Right cardiac atrium (tissue), 5 donors: ENCODE measurements at regions not wholly inside any gene's neighbourhood (a gene's known extent, or its start where the extent isn't known, plus 50 kb on each side); places are given as distances from the start of the nearest gene placed in this dataset.
"Not testable (repeated sequence)": the region's sequence is repeated elsewhere in the genome, so short reads cannot be mapped to it uniquely, and the experiment has no call there.

Source experiments
- ATAC-seq, 2 donors: fragments of 200-7000 bp; cut with Tn5 transposase; one replicate each; pipeline versions ENCODE4 v1.8.0 to v1.9.1; 2020; ENCODE audit warnings: moderate library complexity in 2 of 2, mild to moderate bottlenecking in 1 of 2
- DNase-seq, 3 donors: peaks; one replicate each; pipeline ENCODE4 v3.0.0-alpha.2; 2020
- H3K27ac ChIP-seq: one replicate; pipeline ENCODE4 v1.5.1; 2013; ENCODE audit warnings: mild to moderate bottlenecking, low read length, control low read depth, moderate library complexity
- H3K27me3 ChIP-seq: one replicate; pipeline ENCODE4 v1.6.1; 2013; ENCODE audit not compliant: control insufficient read depth, insufficient read depth
- H3K4me1 ChIP-seq: one replicate; pipeline ENCODE4 v1.6.1; 2013; ENCODE audit warnings: low read length; ENCODE audit not compliant: control insufficient read depth, insufficient read depth
- H3K4me3 ChIP-seq: one replicate; pipeline ENCODE4 v1.5.1; 2013; ENCODE audit warnings: low read length, control low read depth
- H3K9me3 ChIP-seq: one replicate; pipeline ENCODE4 v1.6.1; 2013; ENCODE audit warnings: low read length; ENCODE audit not compliant: control insufficient read depth
- WGBS: extraction: QIAGEN DNeasy Blood & Tissue Kit; methylation state at CpG from one replicate; pipeline ENCODE4 v1.1.7; 2013; 5-methylcytosine and 5-hydroxymethylcytosine counted together
- intact Hi-C, 4 donors: fragments of 100-400 bp; cut with DNase I; formaldehyde crosslinking; loops; one replicate each; pipeline versions ENCODE4 v1.11.0 to v1.14.0; 2022 to 2023
- donor health status: healthy with polysubstance abuse.
- donor health status: DM: no; HTN: yes; CAD: no.
- donor health status: DM: no; HTN: no; CAD: no.
- donor health status: DM: no; HTN: yes; CAD: no; lungs with severe emphysema.
- donor health status: DM: yes; HTN: yes; CAD: no.

- intact Hi-C loops: no loop called here
- 95% methylated on average over 1 of the region's 1 CpG for WGBS
- H3K4me3 ChIP-seq: no peak overlapping the region
These were observed 190.9 kb upstream of the TBL1XR1 start for GRCh38 chr3:177388209-177388608.

GRCh38 chr3:177394231-177395024 lies 197.1 kb upstream of the TBL1XR1 start:
- DNase-seq, ATAC-seq, H3K4me3 ChIP-seq, H3K27ac ChIP-seq, H3K9me3 ChIP-seq, H3K27me3 ChIP-seq, H3K4me1 ChIP-seq, intact Hi-C loops: not testable (repeated sequence)
- WGBS: 65% methylated on average over 23 of the region's 33 CpGs

More at GRCh38 chr3:177388209-177388608, 190.9 kb upstream of the TBL1XR1 start:
- Histone ChIP-seq H3K4me1 (no peaks in the 10 kb centered on the region), H3K27me3 (no peaks in the 10 kb centered on the region), H3K9me3 (no peaks in the 10 kb centered on the region), H3K27ac (no peak overlapping the region)
- ATAC-seq: no peak
- no peak for DNase-seq

- WGBS: 82% methylated on average over 4 of the region's 4 CpGs
- Histone ChIP-seq H3K4me1 (no peaks in the 10 kb centered on the region), H3K27ac (no peak overlapping the region), H3K4me3 (no peak overlapping the region), H3K27me3 (no peaks in the 10 kb centered on the region), H3K9me3 (no peaks in the 10 kb centered on the region)
- no peak for ATAC-seq
- DNase-seq: no peak
- intact Hi-C loops: no loop called here
These were observed 199.5 kb upstream of the TBL1XR1 start for GRCh38 chr3:177396733-177397132.

GRCh38 chr3:177401375-177401774 lies 204.1 kb upstream of the TBL1XR1 start:
- DNase-seq (no peak), ATAC-seq (no peak)
- 99% methylated on average over 1 of the region's 1 CpG for WGBS

GRCh38 chr3:177402533-177402932 lies 205.3 kb upstream of the TBL1XR1 start:
- Histone ChIP-seq H3K27me3 (no peaks in the 10 kb centered on the region), H3K27ac (no peak overlapping the region), H3K4me1 (no peaks in the 10 kb centered on the region), H3K4me3 (no peak overlapping the region), H3K9me3 (no peaks in the 10 kb centered on the region)
- ATAC-seq: no peak
- DNase-seq: no peak
- intact Hi-C loops: no loop called here
- WGBS: 90% methylated on average over 3 of the region's 3 CpGs

More at GRCh38 chr3:177401375-177401774, 204.1 kb upstream of the TBL1XR1 start:
- intact Hi-C loops: no loop called here
- Histone ChIP-seq H3K9me3 (no peaks in the 10 kb centered on the region), H3K4me3 (no peak overlapping the region), H3K4me1 (no peaks in the 10 kb centered on the region), H3K27me3 (no peaks in the 10 kb centered on the region), H3K27ac (no peak overlapping the region)

GRCh38 chr3:177405191-177405672 lies 207.9 kb upstream of the TBL1XR1 start:
- ATAC-seq (no peak), DNase-seq (no peak)
- intact Hi-C loops: no loop called here
- Histone ChIP-seq H3K4me1 (no peaks in the 10 kb centered on the region), H3K27ac (no peak overlapping the region), H3K4me3 (no peak overlapping the region), H3K9me3 (no peaks in the 10 kb centered on the region), H3K27me3 (no peaks in the 10 kb centered on the region)
- 97% methylated on average over 3 of the region's 3 CpGs for WGBS

GRCh38 chr3:177410730-177411129 lies 213.4 kb upstream of the TBL1XR1 start:
- no peaks in the 10 kb centered on the region for H3K4me1 ChIP-seq
- H3K27me3 ChIP-seq: no peaks in the 10 kb centered on the region
- WGBS: 57% methylated on average over 4 of the region's 4 CpGs
- H3K27ac ChIP-seq: no peak overlapping the region
- ATAC-seq: no peak
- DNase-seq: no peak
- H3K4me3 ChIP-seq: no peak overlapping the region
- H3K9me3 ChIP-seq: no peaks in the 10 kb centered on the region
- intact Hi-C loops: no loop called here

GRCh38 chr3:177411201-177411600 lies 213.9 kb upstream of the TBL1XR1 start:
- ATAC-seq (no peak), DNase-seq (no peak)
- H3K9me3 ChIP-seq: no peaks in the 10 kb centered on the region
- H3K4me3 ChIP-seq: no peak overlapping the region
- no peaks in the 10 kb centered on the region for H3K4me1 ChIP-seq
- H3K27ac ChIP-seq: no peak overlapping the region
- 77% methylated on average over 3 of the region's 3 CpGs for WGBS
- no peaks in the 10 kb centered on the region for H3K27me3 ChIP-seq
- intact Hi-C loops: no loop called here

- H3K4me1 ChIP-seq, H3K4me3 ChIP-seq, H3K27me3 ChIP-seq, H3K27ac ChIP-seq, DNase-seq, H3K9me3 ChIP-seq, ATAC-seq, intact Hi-C loops: not testable (repeated sequence)
- WGBS: 99% methylated on average over 32 of the region's 32 CpGs
These were observed 215.4 kb upstream of the TBL1XR1 start for GRCh38 chr3:177412677-177413170.

GRCh38 chr3:177414093-177414492 lies 216.8 kb upstream of the TBL1XR1 start:
- ATAC-seq: no peak
- intact Hi-C loops: no loop called here
- no peaks in the 10 kb centered on the region for H3K4me1 ChIP-seq
- no peaks in the 10 kb centered on the region for H3K9me3 ChIP-seq
- over 99% methylated on average over 6 of the region's 6 CpGs for WGBS
- H3K27ac ChIP-seq: no peak overlapping the region
- no peaks in the 10 kb centered on the region for H3K27me3 ChIP-seq
- no peak overlapping the region for H3K4me3 ChIP-seq
- no peak for DNase-seq

GRCh38 chr3:177418787-177419186 lies 221.5 kb upstream of the TBL1XR1 start:
- 49% methylated on average over 1 of the region's 1 CpG for WGBS
- H3K27ac ChIP-seq: no peak overlapping the region
- intact Hi-C loops: no loop called here
- DNase-seq: no peak
- no peak for ATAC-seq
- peaks cover 7% of the 10 kb centered on the region for H3K4me1 ChIP-seq
- no peak overlapping the region for H3K4me3 ChIP-seq
- no peaks in the 10 kb centered on the region for H3K9me3 ChIP-seq
- no peaks in the 10 kb centered on the region for H3K27me3 ChIP-seq
